Fibroblast of the conjunctiva (primary cell): ENCODE measurements at regions not wholly inside any gene's neighbourhood (a gene's known extent, or its start where the extent isn't known, plus 50 kb on each side); places are given as distances from the start of the nearest gene placed in this dataset.

Experiments
- DNase-seq: peaks from one replicate; pipeline ENCODE4 v3.0.0-alpha.2; 2010; ENCODE audit warnings: low read depth

DNA sequence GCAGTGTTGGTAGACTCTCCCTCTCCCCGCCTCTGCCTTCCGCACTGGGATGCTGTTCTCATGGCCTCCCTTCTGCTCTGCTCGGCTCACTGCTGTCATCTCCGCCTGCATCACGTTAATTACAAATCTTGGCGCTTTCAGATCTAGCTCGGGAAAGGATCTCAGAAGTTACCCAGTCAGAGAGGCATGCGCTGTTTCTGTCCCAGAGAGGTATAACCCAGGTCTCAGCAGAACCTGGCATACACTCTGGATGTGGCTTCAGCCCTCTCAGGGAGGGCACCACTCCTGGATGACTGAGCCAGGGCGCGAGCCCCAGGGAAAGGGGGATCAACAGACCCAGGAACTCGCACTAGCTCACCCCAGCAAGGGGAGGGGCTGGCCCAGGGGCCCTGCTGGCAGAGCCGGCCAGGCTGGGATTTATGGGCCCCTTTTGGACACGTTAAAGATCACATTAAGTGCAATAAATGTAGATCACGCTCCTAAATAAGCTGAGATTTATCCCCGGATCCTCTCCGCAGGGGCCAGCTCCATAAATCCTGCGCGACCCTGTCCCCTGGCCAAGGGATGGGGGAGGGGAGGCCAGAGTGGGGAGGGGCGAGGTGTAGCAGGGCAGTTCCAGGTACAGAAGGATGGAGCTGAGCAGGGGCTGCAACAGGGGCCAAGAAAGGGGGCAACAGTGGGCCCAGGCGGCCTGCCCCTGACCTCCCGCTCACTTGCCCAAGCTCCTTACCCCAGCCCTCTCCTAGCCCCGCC, 101.3 kb upstream of the ZBTB40 start:
- DNase-seq, result no peak

GRCh38 chr1:22350924-22351767, 100.5 kb upstream of the ZBTB40 start:
- no peak for DNase-seq

GRCh38 chr1:22351768-22352080, 99.9 kb upstream of the ZBTB40 start:
- no peak for DNase-seq

DNA sequence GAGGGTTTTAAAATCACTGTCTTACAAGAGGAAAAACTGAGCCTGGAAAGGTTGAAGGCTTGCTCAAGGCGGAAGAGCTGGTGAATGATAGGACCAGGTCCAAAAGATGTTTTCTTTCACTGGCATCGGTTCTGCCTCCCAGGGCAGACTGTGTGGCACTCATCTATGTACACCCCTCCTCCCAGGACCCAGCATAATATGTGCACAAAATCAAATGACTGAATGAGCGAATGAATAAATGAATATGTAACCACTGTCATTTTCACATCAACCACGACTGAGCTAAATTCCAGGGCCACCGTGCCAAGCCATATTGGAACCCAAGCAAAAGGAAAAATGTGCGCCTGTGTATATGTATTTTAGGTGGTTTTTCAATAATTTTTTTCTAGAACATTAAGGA, 99.3 kb upstream of the ZBTB40 start:
- DNase-seq, result no peak

DNA sequence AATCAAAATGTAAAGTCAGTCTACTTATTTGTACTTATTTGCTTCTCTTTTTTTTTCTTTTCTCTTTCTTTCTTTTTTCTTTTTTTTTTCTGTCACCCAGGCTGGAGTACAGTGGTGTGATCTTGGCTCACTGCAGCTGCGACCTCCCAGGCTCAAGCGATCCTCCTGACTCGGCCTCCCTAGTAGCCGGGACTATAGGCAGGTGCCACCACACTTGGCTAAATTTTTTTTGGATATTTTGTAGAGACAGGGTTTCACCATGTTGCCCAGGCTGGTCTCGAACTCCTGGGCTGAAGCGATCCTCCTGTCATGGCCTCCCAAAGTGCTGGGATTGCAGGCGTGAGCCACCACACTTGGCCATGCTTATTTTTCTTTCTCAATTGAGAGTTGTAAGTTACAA, 98.8 kb upstream of the ZBTB40 start:
- no peak for DNase-seq

GRCh38 chr1:22359427-22359826, 92.2 kb upstream of the ZBTB40 start:
- no peak for DNase-seq

- no peak for DNase-seq
Observed at GRCh38 chr1:22362626-22363402, 88.8 kb upstream of the ZBTB40 start.

- DNase-seq, result no peak
Observed at GRCh38 chr1:22363403-22364325, 88.0 kb upstream of the ZBTB40 start.

DNA sequence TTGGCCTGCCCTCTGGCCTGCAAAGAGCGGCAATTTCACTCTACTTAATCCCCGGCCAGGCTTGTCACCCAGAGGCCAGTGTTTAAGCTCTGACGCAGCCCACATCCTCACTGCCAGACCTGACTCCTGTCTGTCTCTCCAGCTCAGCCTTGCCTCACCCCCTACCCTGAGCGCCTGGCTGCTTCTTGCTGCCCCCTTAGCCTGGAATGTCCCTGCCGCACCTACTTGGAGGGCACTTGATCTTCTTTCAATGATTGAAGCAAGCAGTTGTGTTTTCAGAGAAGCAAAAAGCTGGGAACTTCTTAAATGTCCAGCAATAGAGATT, 87.4 kb upstream of the ZBTB40 start:
- DNase-seq, result no peak

DNA sequence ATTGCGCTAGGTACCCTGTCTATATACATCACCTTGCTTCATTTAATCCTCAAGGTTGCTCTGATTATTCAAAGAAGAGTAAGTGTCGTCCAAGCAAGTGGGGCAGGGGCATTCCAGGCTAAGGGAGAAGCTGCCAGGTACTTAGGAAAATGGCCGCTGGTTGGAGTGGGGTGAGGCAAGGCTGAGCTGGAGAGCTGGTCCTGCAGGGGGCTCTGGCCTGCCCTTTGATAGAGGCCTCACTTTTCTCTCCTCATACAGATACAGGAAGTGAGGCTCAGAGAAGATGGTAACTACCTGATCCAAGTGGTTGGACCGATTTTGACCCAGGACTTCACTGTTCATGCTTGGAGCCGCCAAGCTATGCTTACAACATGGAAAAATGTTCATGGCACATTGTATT, 86.9 kb upstream of the ZBTB40 start:
- no peak for DNase-seq

DNA sequence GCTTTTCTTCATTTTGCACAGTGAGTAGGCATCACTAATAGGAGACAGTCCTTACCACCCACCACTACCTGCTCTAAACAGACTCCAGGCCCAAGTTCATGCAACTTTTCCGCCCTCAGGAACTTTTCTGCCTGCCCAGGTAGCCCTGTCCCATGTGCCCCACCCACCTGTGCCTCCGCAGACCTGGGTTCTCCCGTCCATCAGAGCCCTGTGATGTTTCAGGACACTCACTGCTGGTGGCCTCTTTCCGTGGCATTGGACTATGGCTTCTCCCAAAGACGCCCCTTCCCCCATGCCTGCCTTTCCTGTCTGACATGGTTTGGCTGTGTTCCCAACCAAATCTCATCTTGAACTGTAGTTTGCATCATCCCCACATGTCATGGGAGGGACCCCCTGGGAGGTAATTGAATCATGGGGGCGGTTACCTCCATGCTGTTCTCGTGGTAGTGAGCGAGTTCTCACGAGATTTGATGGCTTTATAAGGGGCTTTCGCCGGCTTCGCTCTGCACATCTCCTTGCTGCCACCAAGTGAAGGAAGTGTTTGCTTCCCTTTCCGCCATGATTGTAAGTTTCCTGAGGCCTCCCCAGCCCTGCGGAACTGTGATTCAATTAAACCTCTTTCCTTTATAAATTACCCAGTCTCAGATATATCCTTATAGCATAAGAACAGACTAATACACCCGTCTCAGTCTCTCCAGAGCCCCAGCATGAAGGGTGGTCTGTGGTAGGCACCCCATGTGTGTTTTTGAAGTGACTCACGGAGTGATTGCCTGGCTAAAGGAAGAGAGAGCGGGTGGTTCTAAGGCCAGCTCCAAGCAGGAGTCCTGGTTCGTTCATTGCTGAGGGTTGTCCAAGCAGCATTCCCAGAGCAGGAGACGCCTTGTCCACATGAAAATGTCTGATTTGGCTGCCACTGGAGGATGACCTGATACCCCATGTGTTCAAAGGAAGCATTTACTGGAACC, 86.0 kb upstream of the ZBTB40 start:
- no peak for DNase-seq

- DNase-seq, result no peak
Observed at GRCh38 chr1:22366346-22366745, 85.3 kb upstream of the ZBTB40 start.

GRCh38 chr1:22368125-22368524, 83.5 kb upstream of the ZBTB40 start:
- no peak for DNase-seq

DNA sequence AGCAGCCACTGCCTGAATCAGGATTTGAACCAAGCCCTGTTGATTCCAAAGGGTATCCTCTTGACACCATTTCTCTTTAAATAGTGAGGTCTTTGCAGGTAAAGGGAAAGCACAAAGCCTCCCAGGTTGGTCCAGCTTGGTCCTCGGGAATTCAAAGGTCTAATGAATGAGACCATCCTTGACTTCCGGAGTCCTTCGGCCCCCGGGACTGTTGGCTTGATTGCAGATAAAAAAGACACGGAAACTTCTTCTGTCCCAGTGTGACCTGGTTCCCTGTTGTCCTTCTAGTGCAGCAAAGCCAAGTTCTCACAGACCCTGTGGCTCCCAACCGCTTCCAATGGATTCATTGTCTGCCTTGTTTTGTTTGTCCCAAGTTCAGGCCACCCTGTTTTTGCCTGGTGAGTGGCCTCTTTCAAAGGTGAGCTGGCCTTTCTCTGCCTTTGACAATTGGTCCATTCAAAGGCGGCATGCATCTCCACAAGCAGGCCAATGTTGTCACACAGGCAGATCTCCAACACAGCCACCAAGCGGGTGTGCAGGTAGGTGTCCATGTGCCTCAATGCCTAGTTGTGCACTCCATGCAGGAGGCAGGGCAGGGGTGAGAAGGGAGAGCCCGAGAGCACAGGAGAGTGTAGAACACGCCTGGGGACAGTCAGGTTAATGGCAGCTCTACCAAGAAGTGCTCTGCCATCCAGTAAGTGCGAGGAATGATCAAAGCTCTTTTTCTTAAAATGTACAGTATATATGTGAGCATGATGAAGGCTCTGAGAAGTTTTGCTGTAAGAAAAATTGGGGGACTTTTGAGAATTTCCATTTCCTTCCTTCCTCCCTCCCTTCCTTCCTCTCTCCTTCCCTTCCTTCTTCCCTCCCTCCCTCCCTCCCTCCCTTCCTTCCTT, 82.1 kb upstream of the ZBTB40 start:
- DNase-seq, result no peak

- no peak for DNase-seq
Observed at GRCh38 chr1:22370190-22370498, 81.5 kb upstream of the ZBTB40 start.

- no peak for DNase-seq
Observed at GRCh38 chr1:22371408-22371807, 80.2 kb upstream of the ZBTB40 start.

- no peak for DNase-seq
Observed at GRCh38 chr1:22373252-22373651, 78.4 kb upstream of the ZBTB40 start.

DNA sequence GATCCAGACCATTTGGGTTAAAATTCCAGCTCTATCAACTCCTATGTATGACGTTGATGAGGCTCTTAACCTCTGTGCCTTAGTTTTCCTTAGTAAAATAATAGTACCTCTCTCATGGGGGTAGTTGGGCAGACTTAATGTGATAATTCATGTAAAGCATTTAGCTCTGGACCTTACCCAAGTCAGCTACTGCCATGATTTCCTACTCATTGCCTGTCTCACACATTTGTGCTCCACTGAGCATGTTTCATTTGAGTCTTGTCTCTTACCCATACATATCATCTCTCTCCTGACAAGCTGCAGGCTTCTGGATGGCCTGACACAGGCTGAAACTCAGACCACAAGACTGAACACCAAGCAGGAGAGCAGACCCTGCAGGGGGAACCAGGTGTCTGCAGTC, 77.7 kb upstream of the ZBTB40 start:
- no peak for DNase-seq

- no peak for DNase-seq
Observed at GRCh38 chr1:22375601-22376000, 76.0 kb upstream of the ZBTB40 start.

DNA sequence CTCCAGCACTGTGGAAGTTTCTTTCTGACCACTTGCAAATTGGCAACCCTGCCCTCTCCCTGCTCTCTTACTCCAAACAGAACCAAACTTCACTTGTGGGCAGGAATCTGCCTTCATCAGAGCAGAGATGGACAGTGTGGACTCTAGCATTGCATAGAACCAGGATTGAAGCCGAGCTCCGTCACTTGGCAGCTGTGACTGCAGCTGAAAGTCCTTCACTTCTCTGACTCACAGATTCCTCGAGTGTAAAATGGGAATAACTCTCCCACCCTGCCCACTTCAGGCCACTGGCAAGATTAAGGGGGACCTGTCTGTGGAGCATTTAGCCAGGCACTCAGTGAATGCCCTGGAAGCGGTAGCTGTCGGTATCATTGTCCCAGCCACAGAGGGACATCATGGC, 75.7 kb upstream of the ZBTB40 start:
- DNase-seq, result no peak
